ENCODE measurements at regions not wholly inside any gene's neighbourhood (a gene's known extent, or its start where the extent isn't known, plus 50 kb on each side); places are given as distances from the start of the nearest gene placed in this dataset.

DNA sequence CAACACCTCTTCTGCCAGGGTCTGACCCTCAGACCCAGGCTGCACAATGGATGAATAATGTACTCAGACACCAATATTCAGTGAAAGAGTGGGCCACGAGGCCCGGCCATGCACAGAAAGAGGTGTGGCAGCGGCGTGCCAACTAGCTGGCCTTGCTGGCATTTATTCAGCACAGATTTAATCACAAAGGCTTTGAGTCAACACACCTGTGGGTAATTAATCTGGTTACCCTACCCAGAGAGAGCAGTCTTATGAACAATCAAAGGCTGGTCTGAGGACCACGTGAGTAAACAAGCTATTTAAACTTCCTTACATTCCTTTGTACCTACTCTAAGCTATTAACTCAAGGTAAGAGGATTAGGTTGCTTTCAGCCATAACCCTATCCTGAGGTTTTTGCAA, 324.8 kb downstream of the C12orf50 start:
- TF ChIP-seq POLR2A (IDR thresholded peaks at IDR 0.05) = no peak
- no peak for TF ChIP-seq CTCF (IDR thresholded peaks at IDR 0.05)
